A673 (cell line): ENCODE measurements at regions not wholly inside any gene's neighbourhood (a gene's known extent, or its start where the extent isn't known, plus 50 kb on each side); places are given as distances from the start of the nearest gene placed in this dataset.
"Not testable (repeated sequence)": the region's sequence is repeated elsewhere in the genome, so short reads cannot be mapped to it uniquely, and the experiment has no call there.

Experiments used
- BruUV-seq: library from RNA; stranded (reverse); fragments of 400-500 nt; replicated peaks from 2 replicates; lab custom pipeline; 2021; lab: Mats Ljungman, UMichigan
- CTCF ChIA-PET: fragments of 300-600 bp; sonication (Branson Sonifier 250); formaldehyde crosslinking; loops from one replicate; lab custom pipeline; 2022; ENCODE audit warnings: antibody characterized with exemption; lab: Charles Lee
- POLR2A ChIA-PET: fragments of 300-600 bp; sonication (Branson Sonifier 250); formaldehyde crosslinking; loops from one replicate; lab custom pipeline; 2022; ENCODE audit warnings: antibody characterized with exemption; ENCODE audit not compliant: low non-redundant PET; lab: Charles Lee
- DNase-seq: peaks from one replicate; pipeline ENCODE4 v3.0.0-alpha.2; 2015; ENCODE audit warnings: low spot score
- H3K27ac ChIP-seq: fragments of 200-600 bp; sonication (generic); 2 replicates; pipeline ENCODE4 v1.5.1; 2016; ENCODE audit warnings: mixed run types, low read depth, mild to moderate bottlenecking, mixed read lengths, antibody characterized with exemption, low read length; ENCODE audit not compliant: poor library complexity, severe bottlenecking
- H3K27me3 ChIP-seq: fragments of 200-600 bp; sonication (generic); replicated peaks from 2 replicates; pipeline ENCODE4 v1.6.1; 2017; ENCODE audit warnings: mixed run types, low read depth, mild to moderate bottlenecking, mixed read lengths, antibody characterized with exemption, low read length; ENCODE audit not compliant: insufficient read depth, poor library complexity
- H3K36me3 ChIP-seq: fragments of 200-600 bp; sonication (generic); 2 replicates; pipeline ENCODE4 v1.6.1; 2016; ENCODE audit warnings: mixed run types, mild to moderate bottlenecking, mixed read lengths, antibody characterized with exemption, low read length; ENCODE audit not compliant: insufficient read depth, poor library complexity, severe bottlenecking
- H3K4me1 ChIP-seq: fragments of 200-600 bp; sonication (generic); 2 replicates; pipeline ENCODE4 v1.6.1; 2017; ENCODE audit warnings: mixed run types, mild to moderate bottlenecking, mixed read lengths, antibody characterized with exemption, low read length; ENCODE audit not compliant: insufficient read depth, poor library complexity, severe bottlenecking
- H3K4me3 ChIP-seq: fragments of 200-600 bp; sonication (generic); 2 replicates; pipeline ENCODE4 v1.5.1; 2016; ENCODE audit warnings: low read depth, mixed run types, mild to moderate bottlenecking, mixed read lengths, low read length; ENCODE audit not compliant: poor library complexity, severe bottlenecking
- H3K9me3 ChIP-seq: fragments of 200-600 bp; sonication (generic); 2 replicates; pipeline ENCODE4 v1.6.1; 2016; ENCODE audit warnings: mixed run types, low read depth, mild to moderate bottlenecking, mixed read lengths, antibody characterized with exemption, low read length; ENCODE audit not compliant: poor library complexity, severe bottlenecking
- EZH2 ChIP-seq: fragments of 200-600 bp; sonication (generic); IDR thresholded peaks from 2 replicates; pipeline ENCODE4 v1.6.1; 2017; ENCODE audit warnings: borderline replicate concordance, low read depth, mild to moderate bottlenecking, mixed read lengths, antibody characterized with exemption, low read length; ENCODE audit not compliant: poor library complexity, severe bottlenecking
- intact Hi-C: fragments of 100-400 bp; cut with micrococcal nuclease; formaldehyde crosslinking; loops from one replicate; pipeline ENCODE4 v1.10.0; 2022; ENCODE audit not compliant: unreplicated experiment
- TF ChIP-seq, protein P1 (sequence below): fragments of 300-800, 200-600 bp; sonication (generic); conservative IDR thresholded peaks from 2 replicates; pipeline ENCODE4 v1.5.1; 2017; ENCODE audit warnings: low read depth, mild to moderate bottlenecking, antibody characterized with exemption, low read length, moderate library complexity, mixed read lengths

DNA sequence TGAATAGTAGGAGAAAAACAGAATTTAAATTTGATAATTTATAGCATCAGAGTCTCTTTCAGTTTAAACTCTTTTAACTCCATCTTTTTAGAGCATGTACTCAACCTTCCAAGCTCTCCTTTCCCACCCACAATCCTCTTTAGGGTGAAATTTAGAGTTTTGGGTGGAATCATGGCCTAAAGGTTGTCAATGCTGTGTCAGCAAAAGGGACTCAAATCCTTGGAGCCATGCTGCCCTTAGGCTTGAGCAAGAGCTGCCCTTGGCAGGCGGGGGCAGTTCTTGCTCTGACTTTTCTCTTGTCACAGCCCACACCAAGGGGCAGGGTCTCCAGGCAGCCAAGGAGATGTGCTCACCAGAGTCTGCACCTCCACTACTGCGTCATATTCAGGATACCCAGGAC, 102.4 kb downstream of the MTX3 start:
- no peaks in the 10 kb centered on the region for H3K4me1 ChIP-seq
- no TSS peak for BruUV-seq
- peaks cover 9% of the 10 kb centered on the region for H3K27me3 ChIP-seq
- ChIA-PET CTCF (no interaction called here), POLR2A (no interaction called here)
- H3K4me3 ChIP-seq: no peak overlapping the region
- peaks cover 3% of the 10 kb centered on the region for H3K9me3 ChIP-seq
- no peak overlapping the region for H3K27ac ChIP-seq
- no peak for DNase-seq
- H3K36me3 ChIP-seq: no peaks in the 10 kb centered on the region
- intact Hi-C loops: no loop called here
- TF ChIP-seq EZH2: no peak
- TF ChIP-seq, protein P1, sequence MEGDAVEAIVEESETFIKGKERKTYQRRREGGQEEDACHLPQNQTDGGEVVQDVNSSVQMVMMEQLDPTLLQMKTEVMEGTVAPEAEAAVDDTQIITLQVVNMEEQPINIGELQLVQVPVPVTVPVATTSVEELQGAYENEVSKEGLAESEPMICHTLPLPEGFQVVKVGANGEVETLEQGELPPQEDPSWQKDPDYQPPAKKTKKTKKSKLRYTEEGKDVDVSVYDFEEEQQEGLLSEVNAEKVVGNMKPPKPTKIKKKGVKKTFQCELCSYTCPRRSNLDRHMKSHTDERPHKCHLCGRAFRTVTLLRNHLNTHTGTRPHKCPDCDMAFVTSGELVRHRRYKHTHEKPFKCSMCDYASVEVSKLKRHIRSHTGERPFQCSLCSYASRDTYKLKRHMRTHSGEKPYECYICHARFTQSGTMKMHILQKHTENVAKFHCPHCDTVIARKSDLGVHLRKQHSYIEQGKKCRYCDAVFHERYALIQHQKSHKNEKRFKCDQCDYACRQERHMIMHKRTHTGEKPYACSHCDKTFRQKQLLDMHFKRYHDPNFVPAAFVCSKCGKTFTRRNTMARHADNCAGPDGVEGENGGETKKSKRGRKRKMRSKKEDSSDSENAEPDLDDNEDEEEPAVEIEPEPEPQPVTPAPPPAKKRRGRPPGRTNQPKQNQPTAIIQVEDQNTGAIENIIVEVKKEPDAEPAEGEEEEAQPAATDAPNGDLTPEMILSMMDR: no peak

DNA sequence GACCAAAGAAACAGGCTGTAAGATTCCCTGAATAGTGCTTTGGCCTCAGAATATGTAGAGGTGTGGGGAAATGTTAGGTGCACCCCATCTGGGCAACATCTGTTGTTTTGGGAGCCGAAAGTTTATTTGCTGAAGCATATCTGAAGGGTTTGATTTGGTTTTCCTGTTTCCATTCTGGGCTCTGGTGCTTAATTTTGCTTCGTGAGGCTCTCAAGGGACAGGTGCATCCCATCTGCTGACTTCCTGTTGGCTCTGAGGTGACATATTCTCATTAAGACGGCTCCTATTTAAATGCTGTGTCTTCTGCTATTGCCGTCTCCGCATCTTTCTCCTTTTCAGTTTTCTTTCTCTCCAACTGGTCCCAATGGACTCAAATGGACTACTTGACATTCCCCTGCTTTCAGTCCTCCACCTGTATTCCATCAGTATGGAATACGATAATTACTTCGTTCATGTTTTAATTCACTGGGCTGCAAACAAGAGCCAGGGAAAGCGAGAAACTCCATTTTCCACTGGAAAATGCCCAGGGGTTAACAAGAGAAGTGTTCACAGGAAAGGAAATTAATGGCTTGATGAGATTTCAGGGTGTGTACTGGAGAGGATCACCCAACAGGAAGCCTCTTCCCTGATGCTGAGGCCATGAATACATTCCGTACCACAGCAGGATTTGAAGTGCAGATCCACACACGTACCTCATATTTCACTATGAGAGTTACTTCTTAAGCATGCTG, 104.0 kb downstream of the MTX3 start:
- Histone ChIP-seq H3K27me3 (peaks cover 8% of the 10 kb centered on the region), H3K36me3 (no peaks in the 10 kb centered on the region), H3K4me1 (no peaks in the 10 kb centered on the region), H3K9me3 (peaks cover 3% of the 10 kb centered on the region), H3K27ac (no peak overlapping the region), H3K4me3 (no peak overlapping the region)
- intact Hi-C loops: no loop called here
- CTCF ChIA-PET: no interaction called here
- POLR2A ChIA-PET: no interaction called here
- no peak for DNase-seq
- TF ChIP-seq EZH2: no peak
- TF ChIP-seq, protein P1: no peak
- BruUV-seq: no TSS peak

DNA sequence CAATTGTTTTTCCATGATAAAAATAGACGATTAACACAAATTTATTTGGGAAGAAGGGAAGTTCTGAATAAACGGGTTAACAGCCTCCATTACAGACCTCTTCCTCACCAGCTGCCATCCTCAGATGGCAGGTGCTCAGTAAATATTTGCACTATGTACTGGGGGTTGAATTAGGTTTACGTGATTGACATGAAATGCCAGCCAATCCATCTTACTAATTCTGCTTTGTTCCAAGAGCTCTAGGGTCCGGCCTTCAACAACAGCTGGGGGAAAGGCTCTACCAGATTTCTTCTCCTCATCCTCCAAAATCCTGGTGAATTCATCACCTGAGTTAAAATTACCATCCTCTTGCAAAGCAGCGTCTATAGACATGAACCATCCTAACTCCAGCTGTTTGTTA, 104.6 kb downstream of the MTX3 start:
- H3K4me3 ChIP-seq: no peak overlapping the region
- H3K9me3 ChIP-seq: peaks cover 3% of the 10 kb centered on the region
- intact Hi-C loops: no loop called here
- no peaks in the 10 kb centered on the region for H3K4me1 ChIP-seq
- no peak for DNase-seq
- no peaks in the 10 kb centered on the region for H3K36me3 ChIP-seq
- no peak for TF ChIP-seq EZH2
- TF ChIP-seq, protein P1: no peak
- POLR2A ChIA-PET: no interaction called here
- BruUV-seq: no TSS peak
- CTCF ChIA-PET: no interaction called here
- H3K27me3 ChIP-seq: peaks cover 4% of the 10 kb centered on the region
- no peak overlapping the region for H3K27ac ChIP-seq

DNA sequence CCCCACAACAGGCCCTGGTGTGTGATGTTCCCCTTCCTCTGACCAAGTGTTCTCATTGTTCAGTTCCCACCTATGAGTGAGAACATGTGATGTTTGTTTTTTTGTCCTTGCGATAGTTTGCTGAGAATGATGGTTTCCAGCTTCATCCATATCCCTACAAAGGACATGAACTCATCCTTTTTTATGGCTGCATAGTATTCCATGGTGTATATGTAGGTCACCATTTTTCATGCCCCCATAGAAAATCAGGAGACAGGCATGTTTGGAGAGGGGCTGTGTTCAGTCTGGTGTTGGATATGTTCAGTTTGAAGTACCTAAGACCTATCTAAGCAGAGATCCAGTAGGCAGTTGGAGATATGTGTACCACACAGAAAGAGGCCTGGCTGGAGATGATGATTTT, 111.2 kb downstream of the MTX3 start:
- H3K4me1 ChIP-seq, H3K27ac ChIP-seq, H3K9me3 ChIP-seq, H3K36me3 ChIP-seq, DNase-seq, H3K27me3 ChIP-seq, CTCF ChIA-PET, H3K4me3 ChIP-seq, POLR2A ChIA-PET, BruUV-seq: not testable (repeated sequence)
- intact Hi-C loops: loop anchor here (2.0 kb wide), 1 partner anchor 203 kb away; no protein-coding TSS in a partner anchor
